LNCAP (cell line): ENCODE measurements at regions not wholly inside any gene's neighbourhood (a gene's known extent, or its start where the extent isn't known, plus 50 kb on each side); places are given as distances from the start of the nearest gene placed in this dataset.

Source experiments
- TF ChIP-seq, protein P1 (sequence below): fragments of 450-650 bp; IDR thresholded peaks from 2 replicates; pipeline ENCODE4 v1.5.1; 2017; ENCODE audit warnings: mild to moderate bottlenecking

- TF ChIP-seq, protein P1, sequence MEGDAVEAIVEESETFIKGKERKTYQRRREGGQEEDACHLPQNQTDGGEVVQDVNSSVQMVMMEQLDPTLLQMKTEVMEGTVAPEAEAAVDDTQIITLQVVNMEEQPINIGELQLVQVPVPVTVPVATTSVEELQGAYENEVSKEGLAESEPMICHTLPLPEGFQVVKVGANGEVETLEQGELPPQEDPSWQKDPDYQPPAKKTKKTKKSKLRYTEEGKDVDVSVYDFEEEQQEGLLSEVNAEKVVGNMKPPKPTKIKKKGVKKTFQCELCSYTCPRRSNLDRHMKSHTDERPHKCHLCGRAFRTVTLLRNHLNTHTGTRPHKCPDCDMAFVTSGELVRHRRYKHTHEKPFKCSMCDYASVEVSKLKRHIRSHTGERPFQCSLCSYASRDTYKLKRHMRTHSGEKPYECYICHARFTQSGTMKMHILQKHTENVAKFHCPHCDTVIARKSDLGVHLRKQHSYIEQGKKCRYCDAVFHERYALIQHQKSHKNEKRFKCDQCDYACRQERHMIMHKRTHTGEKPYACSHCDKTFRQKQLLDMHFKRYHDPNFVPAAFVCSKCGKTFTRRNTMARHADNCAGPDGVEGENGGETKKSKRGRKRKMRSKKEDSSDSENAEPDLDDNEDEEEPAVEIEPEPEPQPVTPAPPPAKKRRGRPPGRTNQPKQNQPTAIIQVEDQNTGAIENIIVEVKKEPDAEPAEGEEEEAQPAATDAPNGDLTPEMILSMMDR = no peak
These were observed 363.2 kb upstream of the SFSWAP start for GRCh38 chr12:131347732-131348131.

DNA sequence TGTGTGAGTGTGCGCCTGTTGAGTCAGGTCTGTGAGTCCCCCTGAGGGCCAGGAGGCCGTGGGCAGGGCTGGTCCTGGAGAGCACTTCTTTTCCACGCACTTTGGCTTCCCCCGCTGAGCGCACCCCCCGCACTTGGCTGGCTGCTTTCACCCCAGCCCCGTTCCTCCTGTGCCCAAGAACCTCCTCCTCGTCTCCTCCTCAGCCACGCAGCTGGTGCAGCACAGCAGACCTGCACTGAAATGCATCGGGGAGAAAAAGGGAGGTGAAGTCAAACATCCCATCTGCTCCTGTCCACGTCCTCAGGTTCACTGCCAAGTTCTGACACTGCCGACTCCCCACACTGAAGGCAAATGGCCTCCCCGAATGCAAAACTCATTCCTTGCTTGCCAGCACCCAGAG, 362.7 kb upstream of the SFSWAP start:
- TF ChIP-seq, protein P1 = no peak

DNA sequence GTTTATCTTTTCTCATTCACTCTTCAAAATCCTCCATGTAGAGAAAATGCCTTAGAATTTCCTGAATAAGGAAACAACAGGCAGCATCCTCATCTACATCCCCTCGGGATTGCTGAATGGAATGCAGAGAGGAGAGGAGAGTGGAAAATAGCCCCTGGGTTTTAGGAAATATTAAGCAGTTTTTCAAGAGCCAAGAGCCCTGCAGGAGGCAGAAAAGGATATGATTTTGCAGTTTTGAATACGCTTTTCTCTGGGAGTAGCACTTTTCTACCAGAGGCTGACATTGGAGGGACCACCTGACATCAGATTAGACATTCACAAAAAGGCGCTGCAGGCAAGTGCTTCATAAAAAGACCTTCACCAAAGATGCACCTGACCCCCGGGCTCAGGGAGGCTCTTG, 362.2 kb upstream of the SFSWAP start:
- TF ChIP-seq, protein P1 = no peak

DNA sequence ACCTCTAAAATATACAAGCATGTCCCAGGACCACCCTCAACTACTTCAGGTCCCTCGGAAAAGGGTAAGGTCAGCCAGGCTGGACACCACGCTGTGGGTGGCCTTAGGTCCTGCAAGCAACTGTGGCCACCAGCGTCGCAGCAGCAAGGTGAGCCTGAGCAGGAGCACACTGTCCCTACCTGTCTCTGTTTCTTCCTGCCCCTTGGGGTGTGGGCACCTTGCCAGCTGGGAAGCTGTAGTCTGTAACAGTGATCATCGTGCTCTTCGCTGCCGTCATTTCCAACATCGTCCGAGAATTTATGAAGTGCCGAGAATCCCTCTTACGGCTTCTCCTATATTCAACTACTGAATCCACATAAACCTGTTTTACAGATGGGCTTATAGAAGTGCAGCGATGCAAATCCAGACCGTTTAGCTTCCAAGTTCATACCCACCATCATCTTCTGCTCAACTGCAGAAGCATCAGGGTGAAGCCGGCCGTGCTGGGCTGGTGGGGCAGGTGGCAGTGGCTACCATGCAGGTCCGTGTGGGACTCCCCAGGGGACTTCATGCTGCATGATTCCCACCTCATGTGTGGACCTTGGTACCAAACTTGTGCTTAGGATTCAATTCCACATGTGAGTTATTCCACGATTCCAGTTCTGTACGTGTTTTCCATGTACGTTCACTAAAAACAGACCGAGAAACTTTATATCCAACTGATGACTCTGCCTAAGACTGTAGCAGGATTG, 361.3 kb upstream of the SFSWAP start:
- TF ChIP-seq, protein P1 = no peak

DNA sequence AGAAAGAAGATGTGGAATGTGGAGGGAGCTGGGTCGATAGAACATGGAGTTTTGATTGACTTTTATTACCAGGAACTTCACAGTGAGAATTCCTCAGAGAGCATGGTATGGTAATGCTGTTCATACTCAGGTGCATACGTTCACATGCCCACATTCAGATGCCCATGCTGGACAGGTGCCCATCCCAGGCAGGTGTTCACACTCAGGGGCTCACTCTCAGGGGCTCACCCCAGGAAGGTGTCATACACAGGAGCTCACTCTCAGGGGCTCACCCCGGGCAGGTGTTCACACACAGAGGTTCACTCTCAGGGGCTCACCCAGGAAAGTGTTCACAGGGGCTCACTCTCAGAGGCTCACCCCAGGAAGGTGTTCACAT, 360.0 kb upstream of the SFSWAP start:
- TF ChIP-seq, protein P1 = no peak

DNA sequence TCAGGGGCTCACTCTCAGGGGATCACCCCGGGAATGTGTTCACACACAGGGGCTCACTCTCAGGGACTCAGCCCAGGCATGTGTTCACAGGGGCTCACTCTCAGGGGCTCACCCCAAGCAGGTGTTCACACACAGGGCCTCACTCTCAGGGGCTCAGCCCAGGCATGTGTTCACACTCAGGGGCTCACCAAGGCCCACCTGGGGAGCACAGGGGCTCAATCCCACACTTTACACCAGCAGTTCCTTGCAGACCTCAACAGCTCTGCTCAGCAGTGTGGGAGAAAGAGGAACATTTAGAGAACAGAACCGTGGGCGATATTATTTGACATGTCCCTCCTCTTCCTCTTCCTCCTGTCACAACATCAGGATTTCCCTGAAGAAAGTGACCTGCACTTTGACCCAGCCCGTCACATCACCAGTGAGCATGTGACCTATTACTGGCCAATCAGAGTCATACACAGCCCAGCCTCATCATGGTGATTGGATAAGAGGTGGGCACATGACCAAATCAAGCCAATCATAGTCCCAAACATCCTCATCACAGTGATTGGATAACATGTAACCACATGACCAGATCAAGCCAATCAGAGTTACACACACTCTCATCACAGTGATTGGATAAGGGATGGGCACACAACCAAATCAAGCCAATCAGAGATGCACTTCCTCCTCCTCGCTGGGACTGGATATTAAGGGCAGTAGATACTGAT, 359.4 kb upstream of the SFSWAP start:
- TF ChIP-seq, protein P1 = no peak

DNA sequence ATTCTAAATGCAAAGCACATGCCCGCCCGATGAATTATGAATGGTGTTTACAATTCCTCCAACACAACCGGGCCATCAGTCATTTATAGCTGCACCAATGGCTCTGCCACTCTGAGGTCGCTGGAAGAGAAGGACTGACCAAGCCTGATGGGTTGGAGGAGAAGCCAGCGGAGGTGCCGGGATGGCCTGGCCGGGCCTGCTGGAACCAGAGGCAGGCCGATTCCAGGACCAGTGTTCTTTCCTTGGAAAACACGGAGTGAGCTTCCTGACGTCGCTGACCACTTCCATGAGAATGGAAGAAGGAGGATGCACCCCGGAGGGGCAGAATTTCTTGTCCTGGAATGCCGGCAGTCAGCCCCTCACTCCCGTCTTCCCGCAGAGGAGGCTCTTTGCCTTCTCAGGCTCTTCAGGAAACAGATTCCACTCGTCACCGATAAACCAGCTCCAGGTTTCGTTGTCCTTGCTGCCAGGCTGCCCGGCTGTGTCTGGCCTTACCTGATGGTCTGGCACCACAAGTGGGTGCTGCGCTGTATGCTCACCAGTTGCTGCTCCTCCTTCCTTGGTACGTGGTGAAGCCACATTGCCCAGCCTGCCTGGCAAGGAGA, 358.5 kb upstream of the SFSWAP start:
- TF ChIP-seq, protein P1 = no peak
